ENCODE measurements at regions not wholly inside any gene's neighbourhood (a gene's known extent, or its start where the extent isn't known, plus 50 kb on each side); places are given as distances from the start of the nearest gene placed in this dataset.

DNA sequence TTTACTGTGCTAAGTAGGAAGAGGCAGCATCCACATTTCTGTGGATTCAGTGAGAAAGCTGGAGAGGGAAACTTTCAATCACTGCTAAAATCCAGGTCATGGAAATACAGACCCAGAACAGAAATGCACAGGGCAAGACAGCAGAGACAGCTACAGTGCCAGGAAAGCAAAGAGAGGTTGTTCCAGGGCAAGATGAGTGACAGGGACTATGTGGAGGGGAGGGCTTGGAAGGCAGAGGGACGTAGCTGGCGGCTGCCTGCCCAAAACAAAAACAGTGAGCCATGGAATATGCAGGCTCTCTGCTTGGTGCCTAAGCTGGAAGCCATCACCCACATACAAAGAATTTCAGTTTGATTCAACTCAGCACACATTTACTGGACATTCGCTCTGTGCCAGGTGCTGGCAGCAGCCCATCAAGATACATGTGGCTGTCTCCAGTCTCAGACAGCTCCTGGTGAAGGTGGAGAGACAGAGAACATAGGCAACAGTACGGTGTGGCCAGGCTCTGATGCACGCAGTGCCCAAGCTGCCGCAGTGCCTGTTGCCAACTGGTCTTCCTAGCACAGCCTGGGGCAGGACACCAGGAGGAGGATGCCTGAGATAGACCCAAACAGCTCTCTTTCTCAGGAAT, 88.7 kb downstream of the AIPL1 start:
- intact Hi-C loops (cut with micrococcal nuclease; ENCODE audit: unreplicated experiment): no loop called here
- no TSS peak for BruUV-seq (replicated peaks)
- Histone ChIP-seq H3K4me2 (no peak overlapping the region), H3K27me3 (ENCODE audit: insufficient read depth, low read depth) (peaks cover 94% of the 10 kb centered on the region), H3F3A (ENCODE audit: insufficient read depth, low read depth) (no peaks in the 10 kb centered on the region), H4K20me1 (ENCODE audit: insufficient read depth) (no peaks in the 10 kb centered on the region), H3K36me3 (ENCODE audit: low read depth) (no peaks in the 10 kb centered on the region), H3K27ac (no peak overlapping the region), H3K9me3 (ENCODE audit: insufficient read depth, low read depth) (no peaks in the 10 kb centered on the region), H3K9me2 (ENCODE audit: insufficient read depth) (no peaks in the 10 kb centered on the region), H3K79me2 (ENCODE audit: low read depth) (no peaks in the 10 kb centered on the region), H3K4me1 (replicated peaks; ENCODE audit: insufficient read depth) (no peaks in the 10 kb centered on the region), H3K4me3 (no peak overlapping the region), H2AFZ (no peak overlapping the region)
- ChIA-PET CTCF (no interaction called here), POLR2A (ENCODE audit: unreplicated experiment) (no interaction called here)
- TF ChIP-seq, protein P1, sequence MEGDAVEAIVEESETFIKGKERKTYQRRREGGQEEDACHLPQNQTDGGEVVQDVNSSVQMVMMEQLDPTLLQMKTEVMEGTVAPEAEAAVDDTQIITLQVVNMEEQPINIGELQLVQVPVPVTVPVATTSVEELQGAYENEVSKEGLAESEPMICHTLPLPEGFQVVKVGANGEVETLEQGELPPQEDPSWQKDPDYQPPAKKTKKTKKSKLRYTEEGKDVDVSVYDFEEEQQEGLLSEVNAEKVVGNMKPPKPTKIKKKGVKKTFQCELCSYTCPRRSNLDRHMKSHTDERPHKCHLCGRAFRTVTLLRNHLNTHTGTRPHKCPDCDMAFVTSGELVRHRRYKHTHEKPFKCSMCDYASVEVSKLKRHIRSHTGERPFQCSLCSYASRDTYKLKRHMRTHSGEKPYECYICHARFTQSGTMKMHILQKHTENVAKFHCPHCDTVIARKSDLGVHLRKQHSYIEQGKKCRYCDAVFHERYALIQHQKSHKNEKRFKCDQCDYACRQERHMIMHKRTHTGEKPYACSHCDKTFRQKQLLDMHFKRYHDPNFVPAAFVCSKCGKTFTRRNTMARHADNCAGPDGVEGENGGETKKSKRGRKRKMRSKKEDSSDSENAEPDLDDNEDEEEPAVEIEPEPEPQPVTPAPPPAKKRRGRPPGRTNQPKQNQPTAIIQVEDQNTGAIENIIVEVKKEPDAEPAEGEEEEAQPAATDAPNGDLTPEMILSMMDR (conservative IDR thresholded peaks at IDR 0.05): no peak
- TF ChIP-seq EZH2 (IDR thresholded peaks at IDR 0.05; ENCODE audit: low read depth): no peak
- no peak for DNase-seq

GRCh38 chr17:6343736-6344135, 91.2 kb downstream of the AIPL1 start:
- CTCF ChIA-PET: no interaction called here
- no peak overlapping the region for H3K27ac ChIP-seq
- H3K79me2 ChIP-seq (ENCODE audit: low read depth): no peaks in the 10 kb centered on the region
- TF ChIP-seq, protein P1 (conservative IDR thresholded peaks at IDR 0.05): no peak
- no peak for TF ChIP-seq EZH2 (IDR thresholded peaks at IDR 0.05; ENCODE audit: low read depth)
- H3K4me2 ChIP-seq: no peak overlapping the region
- no peak overlapping the region for H2AFZ ChIP-seq
- no peaks in the 10 kb centered on the region for H3K9me3 ChIP-seq (ENCODE audit: insufficient read depth, low read depth)
- H3K4me3 ChIP-seq: no peak overlapping the region
- POLR2A ChIA-PET (ENCODE audit: unreplicated experiment): no interaction called here
- no peaks in the 10 kb centered on the region for H3K9me2 ChIP-seq (ENCODE audit: insufficient read depth)
- H3K27me3 ChIP-seq (ENCODE audit: insufficient read depth, low read depth): peaks cover 88% of the 10 kb centered on the region
- H3K4me1 ChIP-seq (replicated peaks; ENCODE audit: insufficient read depth): no peaks in the 10 kb centered on the region
- no peaks in the 10 kb centered on the region for H3F3A ChIP-seq (ENCODE audit: insufficient read depth, low read depth)
- H4K20me1 ChIP-seq (ENCODE audit: insufficient read depth): no peaks in the 10 kb centered on the region
- no TSS peak for BruUV-seq (replicated peaks)
- intact Hi-C loops (cut with micrococcal nuclease; ENCODE audit: unreplicated experiment): no loop called here
- no peaks in the 10 kb centered on the region for H3K36me3 ChIP-seq (ENCODE audit: low read depth)
- no peak for DNase-seq

GRCh38 chr17:6343191-6343590, 91.7 kb downstream of the AIPL1 start:
- BruUV-seq (replicated peaks): no TSS peak
- Histone ChIP-seq H3K4me1 (replicated peaks; ENCODE audit: insufficient read depth) (no peaks in the 10 kb centered on the region), H4K20me1 (ENCODE audit: insufficient read depth) (no peaks in the 10 kb centered on the region), H3K4me3 (no peak overlapping the region), H3K4me2 (no peak overlapping the region), H3K27me3 (ENCODE audit: insufficient read depth, low read depth) (peaks cover 89% of the 10 kb centered on the region), H3F3A (ENCODE audit: insufficient read depth, low read depth) (no peaks in the 10 kb centered on the region), H3K79me2 (ENCODE audit: low read depth) (no peaks in the 10 kb centered on the region), H3K27ac (no peak overlapping the region), H3K36me3 (ENCODE audit: low read depth) (no peaks in the 10 kb centered on the region), H2AFZ (no peak overlapping the region), H3K9me3 (ENCODE audit: insufficient read depth, low read depth) (no peaks in the 10 kb centered on the region), H3K9me2 (ENCODE audit: insufficient read depth) (no peaks in the 10 kb centered on the region)
- CTCF ChIA-PET: no interaction called here
- no peak for DNase-seq
- POLR2A ChIA-PET (ENCODE audit: unreplicated experiment): no interaction called here
- TF ChIP-seq, protein P1 (conservative IDR thresholded peaks at IDR 0.05): no peak
- no peak for TF ChIP-seq EZH2 (IDR thresholded peaks at IDR 0.05; ENCODE audit: low read depth)
- intact Hi-C loops (cut with micrococcal nuclease; ENCODE audit: unreplicated experiment): no loop called here
